GM12891 (cell line): ENCODE measurements at regions not wholly inside any gene's neighbourhood (a gene's known extent, or its start where the extent isn't known, plus 50 kb on each side); places are given as distances from the start of the nearest gene placed in this dataset.

Source experiments
- DNase-seq: peaks from one replicate; pipeline ENCODE4 v3.0.0; 2011; ENCODE audit warnings: low spot score; ENCODE audit not compliant: insufficient read length
- FAIRE-seq: peaks from 2 replicates; lab custom pipeline; 2011; peaks lifted over from hg19 to GRCh38; lab: Jason Lieb, UNC
- PAX5 ChIP-seq: IDR thresholded peaks from 2 replicates; pipeline ENCODE4 v1.6.1; 2011; ENCODE audit warnings: low read length, moderate library complexity, mild to moderate bottlenecking; ENCODE audit not compliant: insufficient read depth, severe bottlenecking
- POLR2A ChIP-seq: IDR thresholded peaks from 2 replicates; pipeline ENCODE4 v1.6.1; 2011; ENCODE audit warnings: low read depth, low read length, control low read depth
- POLR2AphosphoS5 ChIP-seq: IDR thresholded peaks from 2 replicates; pipeline ENCODE4 v1.6.1; 2011; ENCODE audit warnings: low read depth, low read length, control low read depth
- POU2F2 ChIP-seq: IDR thresholded peaks from 2 replicates; pipeline ENCODE4 v1.6.1; 2011; ENCODE audit warnings: low read depth, mild to moderate bottlenecking, control low read depth, low read length, moderate library complexity
- SPI1 ChIP-seq: IDR thresholded peaks from 2 replicates; pipeline ENCODE4 v1.6.1; 2011; ENCODE audit warnings: low read depth, low read length, control low read depth
- TAF1 ChIP-seq: IDR thresholded peaks from 2 replicates; pipeline ENCODE4 v1.6.1; 2011; ENCODE audit warnings: low read depth, low read length, control low read depth

GRCh38 chr21:23039846-23040245 is 2041.6 kb downstream of the NCAM2 start:
- TF ChIP-seq TAF1 (no peak), POU2F2 (no peak), POLR2A (no peak), PAX5 (no peak), SPI1 (no peak), POLR2AphosphoS5 (no peak)
- DNase-seq = no peak
- FAIRE-seq = no peak

GRCh38 chr21:23045955-23046354 is 2047.7 kb downstream of the NCAM2 start:
- no peak for TF ChIP-seq SPI1
- TF ChIP-seq POLR2A = no peak
- no peak for TF ChIP-seq PAX5
- no peak for TF ChIP-seq POU2F2
- TF ChIP-seq POLR2AphosphoS5 = no peak
- TF ChIP-seq TAF1 = no peak
- no peak for DNase-seq
- FAIRE-seq = no peak

- TF ChIP-seq POU2F2 (no peak), SPI1 (no peak), POLR2AphosphoS5 (no peak), TAF1 (no peak), PAX5 (no peak), POLR2A (no peak)
- FAIRE-seq (no peak), DNase-seq (no peak)
Observed at GRCh38 chr21:23067672-23068071, 2069.5 kb downstream of the NCAM2 start.

GRCh38 chr21:23083242-23083641 is 2085.0 kb downstream of the NCAM2 start:
- TF ChIP-seq POU2F2 = no peak
- TF ChIP-seq POLR2A = no peak
- TF ChIP-seq PAX5 = no peak
- TF ChIP-seq TAF1 = no peak
- no peak for TF ChIP-seq POLR2AphosphoS5
- TF ChIP-seq SPI1 = no peak
- FAIRE-seq (no peak), DNase-seq (no peak)

GRCh38 chr21:23093259-23093658 is 2095.1 kb downstream of the NCAM2 start:
- FAIRE-seq (no peak), DNase-seq (no peak)
- TF ChIP-seq TAF1 = no peak
- TF ChIP-seq SPI1 = no peak
- TF ChIP-seq PAX5 = no peak
- TF ChIP-seq POLR2A = no peak
- no peak for TF ChIP-seq POU2F2
- TF ChIP-seq POLR2AphosphoS5 = no peak

GRCh38 chr21:23099185-23099584 is 2101.0 kb downstream of the NCAM2 start:
- DNase-seq = no peak
- FAIRE-seq = no peak
- TF ChIP-seq PAX5 = no peak
- TF ChIP-seq SPI1 = no peak
- no peak for TF ChIP-seq POLR2A
- TF ChIP-seq TAF1 = no peak
- no peak for TF ChIP-seq POLR2AphosphoS5
- no peak for TF ChIP-seq POU2F2

- TF ChIP-seq POLR2A (no peak), TAF1 (no peak), SPI1 (no peak), POU2F2 (no peak), PAX5 (no peak), POLR2AphosphoS5 (no peak)
- DNase-seq (no peak), FAIRE-seq (no peak)
Observed at GRCh38 chr21:23101111-23101510, 2102.9 kb downstream of the NCAM2 start.

- TF ChIP-seq SPI1 (no peak), TAF1 (no peak), POLR2AphosphoS5 (no peak), POU2F2 (no peak), POLR2A (no peak), PAX5 (no peak)
- DNase-seq (no peak), FAIRE-seq (no peak)
Observed at GRCh38 chr21:23108533-23108932, 2110.3 kb downstream of the NCAM2 start.

GRCh38 chr21:23111070-23111600 is 2112.9 kb downstream of the NCAM2 start:
- no peak for TF ChIP-seq SPI1
- TF ChIP-seq POLR2A = no peak
- TF ChIP-seq POU2F2 = no peak
- TF ChIP-seq PAX5 = no peak
- TF ChIP-seq POLR2AphosphoS5 = no peak
- no peak for TF ChIP-seq TAF1
- FAIRE-seq = no peak
- no peak for DNase-seq

- TF ChIP-seq POLR2A (no peak), TAF1 (no peak), POLR2AphosphoS5 (no peak), SPI1 (no peak), PAX5 (no peak), POU2F2 (no peak)
- DNase-seq = no peak
- no peak for FAIRE-seq
Observed at GRCh38 chr21:23119491-23119890, 2121.3 kb downstream of the NCAM2 start.
